ENCODE measurements at regions not wholly inside any gene's neighbourhood (a gene's known extent, or its start where the extent isn't known, plus 50 kb on each side); places are given as distances from the start of the nearest gene placed in this dataset.

DNA sequence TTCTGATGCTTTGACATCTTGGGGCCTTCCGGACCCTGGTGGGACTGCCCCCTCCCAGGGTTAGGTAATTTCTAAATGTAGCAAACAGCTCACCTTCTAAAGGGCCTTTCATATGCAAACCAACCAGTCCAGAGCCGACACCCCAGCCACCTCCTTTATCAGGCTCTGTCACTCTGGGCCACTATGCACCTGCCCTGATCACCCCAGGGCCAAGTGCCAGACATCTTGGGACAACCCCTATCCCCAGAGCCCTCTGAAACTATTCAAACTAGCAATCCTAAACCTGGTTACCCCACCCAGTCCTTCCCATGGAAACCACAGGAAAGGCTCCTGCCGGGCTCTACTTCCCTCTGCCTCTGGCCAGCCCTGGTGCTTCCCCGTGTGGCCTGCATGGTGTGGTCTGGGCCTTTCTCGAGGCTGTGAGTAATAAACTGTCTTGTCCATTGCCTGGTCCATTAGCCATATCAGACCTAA, 91.2 kb upstream of the TNRC6C start:
- no peak for DNase-seq

- DNase-seq = no peak
Measured at GRCh38 chr17:77867976-77868713, 90.4 kb upstream of the TNRC6C start.

- no peak for DNase-seq
Measured at GRCh38 chr17:77869041-77869599, 89.4 kb upstream of the TNRC6C start.

DNA sequence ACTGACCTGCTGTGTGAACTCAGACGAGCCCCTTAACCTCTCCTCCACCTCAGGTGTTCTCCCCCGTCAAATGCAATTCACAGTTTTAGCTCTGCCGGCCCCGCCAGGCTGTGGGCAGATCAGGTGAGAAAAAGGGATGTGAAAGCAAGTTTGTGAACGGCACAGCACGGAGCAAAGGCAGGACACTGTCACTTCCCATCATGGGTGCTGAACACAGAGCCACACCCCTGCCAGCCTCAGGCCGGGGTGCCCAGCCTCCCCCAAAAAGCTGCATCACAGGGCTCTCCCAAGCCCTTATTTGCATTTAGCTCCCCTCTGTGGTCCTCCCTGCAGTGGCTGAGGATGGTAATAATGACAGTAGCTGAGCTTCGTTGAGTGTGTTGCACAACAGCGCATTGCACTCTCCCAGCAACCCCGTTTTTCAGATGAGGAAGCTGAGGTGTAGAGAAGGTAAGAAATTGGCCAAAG, 88.8 kb upstream of the TNRC6C start:
- DNase-seq = no peak

- no peak for DNase-seq
Measured at GRCh38 chr17:77872199-77872598, 86.3 kb upstream of the TNRC6C start.

- no peak for DNase-seq
Measured at GRCh38 chr17:77872714-77873499, 85.6 kb upstream of the TNRC6C start.

DNA sequence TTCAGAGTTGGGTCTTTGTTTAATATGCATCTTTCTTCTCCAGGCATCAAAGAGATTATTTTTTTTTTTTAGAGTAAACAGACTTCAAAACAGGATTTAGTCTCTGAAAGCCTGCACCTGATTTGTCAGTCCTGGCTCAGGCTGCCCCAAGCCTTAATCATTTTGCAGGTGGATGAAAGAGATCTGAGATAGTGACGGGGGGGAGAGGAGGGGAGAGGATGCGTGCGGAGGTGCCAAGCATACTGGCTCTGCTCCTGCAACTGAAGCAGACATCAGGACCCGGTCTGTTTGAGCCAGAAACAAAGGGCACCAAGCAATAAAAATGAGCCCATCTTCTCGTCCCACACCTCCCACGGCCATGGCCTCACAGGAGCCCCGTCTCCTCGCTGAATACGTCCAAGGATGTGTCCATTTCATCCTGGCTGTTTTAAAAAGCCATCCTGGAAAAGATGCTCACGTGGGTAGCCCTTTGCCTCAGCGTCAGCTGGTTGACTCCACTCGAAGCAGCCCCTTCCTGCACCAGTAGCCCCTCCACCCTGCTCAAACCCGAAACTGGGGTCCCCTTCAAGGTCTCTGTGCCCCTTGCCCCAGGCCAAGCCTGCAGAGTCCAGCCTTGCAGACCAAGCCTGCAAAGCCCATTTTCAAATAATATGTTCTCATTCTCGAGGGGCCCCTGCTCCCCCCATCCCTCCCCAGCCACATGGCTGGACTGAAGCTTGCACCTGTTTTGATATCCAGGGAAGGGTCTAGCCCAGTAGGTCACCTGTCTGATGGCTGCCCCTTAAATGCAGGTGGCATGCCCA, 84.8 kb upstream of the TNRC6C start:
- no peak for DNase-seq

DNA sequence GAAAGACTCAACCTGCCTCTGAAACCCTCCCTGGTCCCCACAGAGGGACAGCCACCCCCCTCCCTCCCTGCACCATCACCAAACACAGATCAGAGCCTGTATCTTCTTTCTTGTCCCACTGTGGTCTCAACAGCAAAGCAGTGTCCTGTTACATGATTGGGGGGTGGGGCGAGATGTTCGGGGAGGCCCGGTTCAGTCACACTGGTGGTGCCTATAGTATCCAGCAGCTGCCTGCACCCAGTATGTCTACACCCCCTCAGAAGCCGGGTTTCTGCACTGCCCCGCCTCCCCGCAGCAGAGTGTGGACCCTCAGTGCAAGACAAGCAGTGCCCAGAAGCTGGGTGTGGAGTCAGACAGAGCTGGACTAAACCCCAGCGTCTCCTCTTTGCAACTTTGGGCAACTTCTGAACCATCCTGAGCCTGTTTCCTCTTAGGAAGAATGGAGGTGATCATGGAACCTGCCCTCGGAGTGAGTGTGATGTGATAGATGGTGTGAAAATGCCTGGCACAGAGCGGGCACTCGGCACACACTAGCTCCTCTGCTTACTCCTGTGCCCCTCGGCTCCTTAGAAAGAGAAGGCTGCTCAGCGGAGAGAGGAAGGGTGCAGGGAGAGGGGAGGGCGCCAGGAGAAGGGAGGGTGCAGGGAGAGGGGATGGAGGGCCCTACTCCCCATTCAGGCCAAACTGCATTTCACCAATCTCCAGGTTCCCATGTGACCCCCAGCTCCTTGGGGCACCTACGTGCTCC, 84.0 kb upstream of the TNRC6C start:
- DNase-seq = no peak

- DNase-seq = no peak
Measured at GRCh38 chr17:77875051-77875780, 83.3 kb upstream of the TNRC6C start.

- no peak for DNase-seq
Measured at GRCh38 chr17:77875881-77876509, 82.5 kb upstream of the TNRC6C start.

DNA sequence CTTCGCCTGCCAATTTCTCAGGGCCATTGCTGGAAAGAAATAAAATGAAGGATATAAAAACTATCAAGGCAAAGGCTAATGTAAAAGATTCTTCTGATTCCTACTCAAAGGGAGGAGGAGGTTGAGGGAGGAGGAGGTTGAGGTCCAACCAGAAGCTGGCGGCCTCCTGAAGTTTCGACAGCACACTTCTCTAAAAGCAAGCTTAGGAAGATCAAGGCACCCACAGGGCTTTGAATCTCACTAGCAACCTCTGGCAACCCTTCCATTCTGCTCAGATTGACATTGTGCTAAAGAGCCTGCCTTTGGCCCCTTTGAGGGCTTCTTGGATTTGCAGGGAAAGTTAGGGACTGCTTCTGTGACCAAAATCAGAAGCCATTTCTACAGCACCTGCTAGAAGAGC, 81.5 kb upstream of the TNRC6C start:
- DNase-seq = no peak

- DNase-seq = no peak
Measured at GRCh38 chr17:77877646-77878355, 80.7 kb upstream of the TNRC6C start.

- DNase-seq = no peak
Measured at GRCh38 chr17:77879226-77879895, 79.1 kb upstream of the TNRC6C start.

- DNase-seq = no peak
Measured at GRCh38 chr17:77879896-77880280, 78.6 kb upstream of the TNRC6C start.

DNA sequence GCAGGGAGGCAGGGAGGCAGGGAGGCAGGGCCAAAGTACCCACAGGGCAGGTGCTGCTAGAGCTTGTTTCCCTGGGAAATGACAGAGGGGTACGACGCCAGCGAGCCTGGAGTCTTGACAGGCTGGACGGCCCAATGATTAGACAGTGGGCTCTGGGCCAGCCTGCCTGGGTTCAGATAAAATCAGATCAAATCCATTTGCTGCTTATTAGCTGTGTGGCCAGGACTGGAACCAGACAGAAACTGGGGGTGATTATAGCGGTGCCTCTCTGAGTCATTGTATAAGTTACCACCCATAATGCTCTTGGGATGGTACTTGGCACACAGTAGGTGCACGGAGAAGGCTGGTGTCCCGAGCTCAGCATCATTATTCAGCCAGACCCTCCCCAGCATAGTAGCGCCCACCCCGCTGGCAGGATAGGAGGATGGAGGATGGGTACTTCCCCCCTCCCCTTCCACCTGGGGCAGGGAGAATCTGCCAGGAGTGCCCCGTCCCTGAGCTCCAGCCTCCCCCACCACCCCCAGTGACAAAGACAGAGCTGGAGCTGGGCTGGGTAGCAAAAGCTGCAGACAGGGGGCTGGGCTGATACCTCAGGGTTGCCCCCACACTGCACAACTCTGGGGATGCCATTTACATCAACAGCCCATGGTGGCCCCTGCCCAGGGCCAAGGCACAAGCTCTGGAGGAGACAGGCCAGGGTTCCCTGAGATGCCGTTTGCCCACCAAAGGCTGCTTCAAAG, 77.6 kb upstream of the TNRC6C start:
- DNase-seq = no peak

- DNase-seq = peak; percentile 30
Measured at GRCh38 chr17:77881545-77881944, 77.0 kb upstream of the TNRC6C start.

DNA sequence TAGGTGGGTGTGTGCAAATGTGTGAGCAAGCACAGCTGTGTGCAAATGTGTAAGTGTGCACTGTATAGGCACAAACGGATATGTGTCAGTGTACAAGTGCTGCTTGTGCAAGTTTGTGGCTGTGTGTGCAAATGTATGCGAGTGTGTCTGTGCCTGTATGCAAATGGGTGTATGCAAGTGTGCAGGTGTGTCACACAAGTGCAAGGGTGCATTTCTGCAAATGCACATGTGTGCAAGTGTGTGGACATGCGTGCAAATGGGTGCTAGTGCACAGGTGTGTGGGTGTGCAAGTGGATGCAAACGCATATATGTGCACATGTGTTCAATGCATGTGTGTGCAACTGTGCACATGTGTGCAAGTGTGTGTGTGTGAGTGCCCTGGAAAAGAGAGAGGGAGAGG, 76.5 kb upstream of the TNRC6C start:
- no peak for DNase-seq

DNA sequence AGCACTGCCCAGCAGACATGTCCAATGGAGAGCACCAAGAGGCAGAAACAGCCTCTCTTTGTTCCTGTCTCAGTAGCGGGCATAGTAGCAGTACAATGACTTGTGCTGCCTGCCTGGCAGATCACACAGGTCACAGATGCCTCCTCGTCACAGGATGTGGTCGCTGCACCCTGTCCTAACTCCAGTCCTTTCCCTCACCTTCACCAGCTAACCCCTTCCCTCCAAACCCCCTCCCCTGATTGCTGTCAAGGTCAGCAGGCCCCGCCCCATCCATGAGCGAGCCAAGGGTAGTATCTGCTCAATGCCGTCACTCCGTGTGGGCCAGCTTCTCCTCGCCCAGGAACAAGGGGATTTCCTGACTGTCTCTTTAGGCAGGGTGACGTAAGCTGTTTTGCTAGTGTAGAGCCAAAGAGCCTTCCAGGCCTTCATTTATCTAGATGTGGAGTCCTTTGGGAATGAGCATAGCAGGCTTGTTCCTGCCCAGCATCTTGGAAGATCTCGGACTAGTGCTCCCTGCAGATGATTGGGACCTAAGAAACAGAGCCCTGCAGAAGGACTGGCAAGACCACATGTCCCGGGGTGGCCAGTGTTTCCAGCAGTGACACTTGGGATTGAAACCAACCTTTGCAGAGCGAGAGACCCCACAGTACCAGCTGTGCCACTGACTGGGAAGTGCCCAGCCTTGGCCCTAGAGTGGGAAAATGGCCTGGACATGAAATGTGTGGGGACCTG, 75.9 kb upstream of the TNRC6C start:
- DNase-seq = no peak
